HG02981 (cell line): ENCODE measurements at regions not wholly inside any gene's neighbourhood (a gene's known extent, or its start where the extent isn't known, plus 50 kb on each side); places are given as distances from the start of the nearest gene placed in this dataset.
"Not testable (repeated sequence)": the region's sequence is repeated elsewhere in the genome, so short reads cannot be mapped to it uniquely, and the experiment has no call there.

Experiments
- ATAC-seq: cut with Tn5 transposase; IDR thresholded peaks from one replicate; pipeline ENCODE4 v1.9.1; 2021; ENCODE audit warnings: mild to moderate bottlenecking, moderate library complexity; ENCODE audit not compliant: unreplicated experiment

- ATAC-seq, result no peak
Measured at GRCh38 chr20:47406849-47407682, 50.6 kb upstream of the ZMYND8 start.

- no peak for ATAC-seq
Measured at GRCh38 chr20:47411161-47411560, 54.7 kb upstream of the ZMYND8 start.

- no peak for ATAC-seq
Measured at GRCh38 chr20:47412083-47412482, 55.6 kb upstream of the ZMYND8 start.

- ATAC-seq, result no peak
Measured at GRCh38 chr20:47413189-47413588, 56.7 kb upstream of the ZMYND8 start.

- ATAC-seq, result no peak
Measured at GRCh38 chr20:47417245-47418068, 61.0 kb upstream of the ZMYND8 start.

GRCh38 chr20:47418069-47418757 is 61.7 kb upstream of the ZMYND8 start:
- no peak for ATAC-seq

- no peak for ATAC-seq
Measured at GRCh38 chr20:47419953-47420514, 63.5 kb upstream of the ZMYND8 start.

GRCh38 chr20:47421076-47421475 is 64.6 kb upstream of the ZMYND8 start:
- no peak for ATAC-seq

- no peak for ATAC-seq
Measured at GRCh38 chr20:47423586-47423985, 67.1 kb upstream of the ZMYND8 start.

GRCh38 chr20:47427067-47427466 is 70.6 kb upstream of the ZMYND8 start:
- ATAC-seq, result no peak

- ATAC-seq, result no peak
Measured at GRCh38 chr20:47427746-47428145, 71.2 kb upstream of the ZMYND8 start.

GRCh38 chr20:47428164-47428563 is 71.7 kb upstream of the ZMYND8 start:
- no peak for ATAC-seq

GRCh38 chr20:47428851-47429336 is 72.4 kb upstream of the ZMYND8 start:
- no peak for ATAC-seq

GRCh38 chr20:47429409-47429808 is 72.3 kb upstream of the NCOA3 start:
- ATAC-seq, result no peak

GRCh38 chr20:47430862-47431588 is 70.7 kb upstream of the NCOA3 start:
- ATAC-seq, result no peak

- ATAC-seq, result no peak
Measured at GRCh38 chr20:47432834-47433210, 68.9 kb upstream of the NCOA3 start.

- not testable (repeated sequence) for ATAC-seq
Measured at GRCh38 chr20:47434128-47434779, 67.4 kb upstream of the NCOA3 start.

- ATAC-seq, result peak; percentile 61
Measured at GRCh38 chr20:47438464-47439381, 63.0 kb upstream of the NCOA3 start.
